ENCODE measurements at regions not wholly inside any gene's neighbourhood (a gene's known extent, or its start where the extent isn't known, plus 50 kb on each side); places are given as distances from the start of the nearest gene placed in this dataset.

DNA sequence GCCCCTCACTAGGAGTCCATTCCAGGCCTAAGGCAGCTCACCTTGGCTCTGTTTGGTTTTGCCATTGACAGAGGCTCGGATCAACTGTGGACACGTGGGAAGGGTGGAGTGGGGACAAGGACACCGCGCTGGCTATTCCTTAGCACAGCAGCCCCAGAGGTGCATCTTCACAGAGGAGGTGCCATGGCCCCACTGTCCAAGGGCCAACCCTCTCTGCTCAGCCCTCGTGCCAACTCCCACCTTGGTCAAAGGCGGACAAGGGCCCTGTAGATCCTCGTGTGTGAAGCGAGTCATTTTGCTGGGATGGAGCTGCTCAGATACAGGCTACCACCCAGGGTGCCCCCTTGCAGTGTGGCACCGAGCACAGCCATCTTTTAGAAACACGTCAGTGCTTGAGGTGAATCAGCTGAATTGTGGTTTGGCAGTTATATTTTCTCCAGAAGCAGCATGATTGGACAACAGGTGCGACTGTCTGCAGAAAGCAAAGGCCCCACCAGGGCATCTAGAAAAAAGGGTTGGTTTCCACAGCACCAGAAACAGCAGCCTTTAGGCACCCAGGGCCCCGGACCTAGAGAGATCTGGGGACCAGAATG lies 192.1 kb upstream of the GPR12 start:
- Histone ChIP-seq H4K8ac (ENCODE audit: extremely low read depth, insufficient read depth, low read length) (no peak overlapping the region; the same call in 1 of the 2 replicates), H3K4ac (replicated peaks; ENCODE audit: insufficient read length, low read depth, low read length) (no peak overlapping the region), H3K9me3 (ENCODE audit: insufficient read depth in 2 of 2, low read depth in 1 of 2, low read length in 1 of 2) (no peaks in the 10 kb centered on the region), H4K20me1 (replicated peaks in 1 of 2; ENCODE audit: control insufficient read depth in 1 of 2, insufficient read depth in 2 of 2, low read length in 2 of 2) (no peaks in the 10 kb centered on the region), H3K23me2 (ENCODE audit: low read depth, low read length) (no peaks in the 10 kb centered on the region), H3K4me2 (ENCODE audit: insufficient read depth in 1 of 2, low read depth in 2 of 2, low read length in 2 of 2) (no peak overlapping the region), H4K91ac (replicated peaks; ENCODE audit: insufficient read length, low read length) (no peak overlapping the region), H3K14ac (ENCODE audit: insufficient read length) (no peak overlapping the region), H3K36me3 (ENCODE audit: control insufficient read depth in 2 of 4, insufficient read depth in 4 of 4, low read length in 3 of 4) (no peaks in the 10 kb centered on the region), H2AK5ac (ENCODE audit: low read depth, low read length) (no peak overlapping the region), H4K5ac (ENCODE audit: insufficient read length, low read depth, low read length) (no peak overlapping the region), H3K18ac (ENCODE audit: extremely low read depth, low read length) (no peak overlapping the region), H2BK120ac (replicated peaks; ENCODE audit: low read depth, low read length) (no peak overlapping the region), H3K79me2 (ENCODE audit: control insufficient read depth in 1 of 2, insufficient read depth in 2 of 2, low read length in 2 of 2) (no peaks in the 10 kb centered on the region), H3K9ac (replicated peaks in 1 of 4; ENCODE audit: extremely low read depth in 1 of 4, low read depth in 3 of 4, low read length in 3 of 4) (no peak overlapping the region), H3K4me1 (replicated peaks in 1 of 4; ENCODE audit: control insufficient read depth in 3 of 4, insufficient read depth in 4 of 4, low read length in 3 of 4) (no peaks in the 10 kb centered on the region), H2BK5ac (ENCODE audit: low read depth, low read length) (no peak overlapping the region), H2BK15ac (ENCODE audit: low read length) (no peak overlapping the region), H2BK20ac (ENCODE audit: low read length) (no peak overlapping the region), H2AFZ (ENCODE audit: low read length) (no peak overlapping the region), H2BK12ac (ENCODE audit: low read depth, low read length) (no peak overlapping the region), H3K79me1 (ENCODE audit: low read depth, low read length) (no peaks in the 10 kb centered on the region), H3K27me3 (replicated peaks in 1 of 4; ENCODE audit: control insufficient read depth in 3 of 4, extremely low read depth in 1 of 4, insufficient read depth in 3 of 4, low read length in 3 of 4) (no peaks in the 10 kb centered on the region), H3K4me3 (ENCODE audit: extremely low read depth in 1 of 4, insufficient read depth in 2 of 4, low read depth in 3 of 4, low read length in 4 of 4) (no peak overlapping the region), H3K56ac (replicated peaks; ENCODE audit: insufficient read length, low read depth, low read length) (no peak overlapping the region), H3K27ac (ENCODE audit: low read depth, low read length) (no peak overlapping the region), H3K23ac (ENCODE audit: insufficient read length) (no peak overlapping the region)
- TF ChIP-seq, protein P1, sequence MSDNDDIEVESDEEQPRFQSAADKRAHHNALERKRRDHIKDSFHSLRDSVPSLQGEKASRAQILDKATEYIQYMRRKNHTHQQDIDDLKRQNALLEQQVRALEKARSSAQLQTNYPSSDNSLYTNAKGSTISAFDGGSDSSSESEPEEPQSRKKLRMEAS (IDR thresholded peaks at IDR 0.05), result no peak
- no peak for TF ChIP-seq TCF12 (IDR thresholded peaks at IDR 0.05; ENCODE audit: low read depth, low read length)
- no peak for TF ChIP-seq JUND (IDR thresholded peaks at IDR 0.05; ENCODE audit: low read length)
- DNase-seq (ENCODE audit: low read depth in 1 of 2, low spot score in 2 of 2) (no peak), FAIRE-seq (no peak)
- WGBS, 2 experiments (ENCODE audit: extremely low coverage in 1 of 2, insufficient coverage in 1 of 2, insufficient read length in 1 of 2, insufficient replicate concordance in 2 of 2, low coverage in 1 of 2, low lambda C conversion rate in 2 of 2, missing lambda C conversion rate in 1 of 2), result 92% methylated on average over 12 of the region's 12 CpGs; no CpG with 5 or more reads in 1 of the 2 experiments
- ChIA-PET POLR2A (ENCODE audit: partially characterized antibody) (no interaction called here), CTCF (ENCODE audit: partially characterized antibody) (interaction anchor here (0.9 to 8.3 kb wide), 5 partner anchors 14 to 409 kb away, joined by 3 to 128 read pairs (median 4); no protein-coding TSS in a partner anchor)

All from H1 (cell line).